Adrenal gland (tissue), 5 donors: ENCODE measurements at regions not wholly inside any gene's neighbourhood (a gene's known extent, or its start where the extent isn't known, plus 50 kb on each side); places are given as distances from the start of the nearest gene placed in this dataset.

Experiments
- CTCF ChIP-seq, 6 experiments: fragments of 450-650 bp in 4 of 6; fragments of 200-600 bp in 2 of 6; sonication (generic) in 1 of 6; IDR thresholded peaks; 1 replicate in 5 of 6; 2 replicates in 1 of 6; pipeline versions ENCODE4 v1.5.1 to v1.8.0; 2016 to 2021; ENCODE audit warnings: antibody characterized with exemption in 6 of 6, mild to moderate bottlenecking in 2 of 6, moderate library complexity in 1 of 6
- POLR2A ChIP-seq, 2 donors: fragments of 450-650 bp; IDR thresholded peaks; one replicate each; pipeline ENCODE4 v1.6.1; 2017; ENCODE audit warnings: antibody characterized with exemption in 2 of 2, mild to moderate bottlenecking in 2 of 2, moderate library complexity in 1 of 2
- donor health status: DM: no; HTN: no; CAD: no.

GRCh38 chr21:20739421-20739820, 258.8 kb upstream of the NCAM2 start:
- TF ChIP-seq POLR2A (IDR thresholded peaks at IDR 0.05) (no peak), CTCF (IDR thresholded peaks at IDR 0.05) (no peak)
